NCI-H446 (cell line): ENCODE measurements at regions not wholly inside any gene's neighbourhood (a gene's known extent, or its start where the extent isn't known, plus 50 kb on each side); places are given as distances from the start of the nearest gene placed in this dataset.

ENCODE experiments used
- DNase-seq, 2 experiments: peaks; one replicate each; lab custom pipeline; 2025; lab: John Stamatoyannopoulos, UW

- no peak for DNase-seq
Measured at GRCh38 chr10:130719448-130719752, 583.2 kb downstream of the GLRX3 start.

- no peak for DNase-seq
Measured at GRCh38 chr10:130720235-130720634, 584.0 kb downstream of the GLRX3 start.

DNA sequence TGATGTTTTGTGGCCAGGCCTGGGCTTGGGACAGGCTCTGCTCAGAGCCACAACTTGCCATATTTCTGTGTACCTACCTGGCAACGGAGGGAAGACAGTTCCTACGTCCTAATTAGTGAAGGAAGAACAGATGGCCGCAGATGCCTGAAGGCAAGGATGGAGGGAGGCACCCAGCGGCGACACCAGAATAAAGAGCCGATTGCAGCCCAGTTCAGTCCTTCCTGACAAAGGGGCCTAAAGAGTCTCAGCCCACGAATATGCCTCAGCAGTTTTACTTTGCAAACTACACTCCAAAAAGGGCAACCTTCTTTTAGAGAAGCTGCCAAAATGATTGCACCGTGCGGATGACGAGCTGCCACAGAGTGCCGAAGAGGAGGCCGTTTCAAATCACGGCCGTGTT, 585.8 kb downstream of the GLRX3 start:
- no peak for DNase-seq

DNA sequence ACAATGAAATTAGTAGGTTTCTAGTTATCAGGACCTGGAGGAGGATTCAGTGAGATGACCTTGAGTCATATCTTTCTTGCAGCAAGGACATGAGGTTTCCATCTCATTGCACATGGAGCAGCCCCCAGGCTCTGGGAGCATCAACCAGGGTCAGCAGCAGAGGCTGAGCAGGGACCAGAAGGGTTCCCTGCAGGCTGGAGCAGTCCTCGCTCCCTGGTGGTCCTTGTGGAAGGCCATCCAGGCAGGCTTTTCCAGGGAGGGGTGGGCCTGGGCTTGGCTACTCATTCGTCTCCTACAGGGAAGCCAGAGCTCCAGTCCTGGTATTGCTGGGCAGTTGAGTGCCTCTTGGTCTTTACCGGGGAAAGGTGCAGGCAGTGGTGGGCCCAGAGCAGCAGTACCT, 587.5 kb downstream of the GLRX3 start:
- no peak for DNase-seq

DNA sequence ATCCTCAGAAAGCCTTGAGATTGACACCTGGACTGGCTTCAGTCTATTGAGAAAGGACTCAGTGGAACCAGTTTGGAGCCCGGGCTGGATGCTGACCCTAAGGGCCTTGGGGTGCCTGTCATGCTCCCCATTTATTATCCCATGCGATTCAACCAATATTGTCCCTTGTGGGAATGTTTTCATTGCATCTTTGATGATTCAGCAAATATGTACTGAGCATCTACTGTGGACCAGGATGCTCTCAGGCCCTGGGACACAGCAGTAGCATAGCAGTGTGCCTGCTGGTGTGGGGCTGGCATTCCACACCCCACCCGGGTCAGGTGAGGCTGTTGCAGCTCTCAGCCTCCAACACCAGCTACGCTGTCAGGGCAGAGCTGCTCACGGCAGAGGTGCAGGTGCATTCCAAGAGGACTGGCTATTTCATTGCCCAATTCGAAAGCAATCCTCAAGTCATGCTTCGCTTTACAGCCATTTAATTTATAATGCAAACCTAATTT, 586.0 kb downstream of the TCERG1L start:
- DNase-seq = no peak

DNA sequence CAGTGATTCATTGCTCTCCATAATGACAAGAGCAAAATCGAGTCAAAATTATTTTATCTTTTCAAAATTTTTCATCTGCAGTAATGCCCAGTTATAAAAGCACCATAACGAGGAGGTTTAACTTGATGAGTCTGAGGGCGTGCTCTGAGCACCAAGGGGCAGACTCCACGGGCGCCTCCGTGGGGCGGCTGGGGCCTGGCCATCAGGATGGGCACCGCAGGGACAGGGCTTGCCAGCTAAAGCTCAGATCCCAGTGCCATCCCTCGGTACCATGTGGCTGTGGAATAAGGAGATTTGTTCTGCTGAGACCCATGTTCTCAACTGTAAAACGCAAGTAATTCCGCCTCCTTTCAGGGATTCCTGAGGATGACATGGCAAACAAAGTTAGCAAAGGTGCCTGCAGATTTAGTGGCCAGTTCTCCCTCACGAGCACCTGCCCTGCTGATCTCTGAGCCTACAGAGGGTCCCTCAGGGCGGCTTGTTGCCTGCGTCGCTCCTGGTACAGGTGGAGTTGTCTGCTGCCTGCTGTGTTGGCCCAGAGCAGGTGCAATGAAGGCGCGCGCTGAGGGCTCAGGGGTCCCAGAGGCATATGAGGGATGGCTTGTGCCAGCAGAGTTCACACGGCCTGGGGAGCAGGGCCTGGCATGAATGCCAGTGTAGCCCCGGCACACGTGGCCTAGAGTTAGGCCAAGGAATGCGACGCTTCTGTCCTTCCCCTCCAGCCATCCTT, 584.4 kb downstream of the TCERG1L start:
- no peak for DNase-seq

- DNase-seq = no peak
Measured at GRCh38 chr10:130727766-130728490, 583.6 kb downstream of the TCERG1L start.

- DNase-seq = no peak
Measured at GRCh38 chr10:130728531-130729215, 582.8 kb downstream of the TCERG1L start.

- no peak for DNase-seq
Measured at GRCh38 chr10:130729876-130730275, 581.6 kb downstream of the TCERG1L start.

GRCh38 chr10:130737186-130737585, 574.3 kb downstream of the TCERG1L start:
- DNase-seq = no peak

DNA sequence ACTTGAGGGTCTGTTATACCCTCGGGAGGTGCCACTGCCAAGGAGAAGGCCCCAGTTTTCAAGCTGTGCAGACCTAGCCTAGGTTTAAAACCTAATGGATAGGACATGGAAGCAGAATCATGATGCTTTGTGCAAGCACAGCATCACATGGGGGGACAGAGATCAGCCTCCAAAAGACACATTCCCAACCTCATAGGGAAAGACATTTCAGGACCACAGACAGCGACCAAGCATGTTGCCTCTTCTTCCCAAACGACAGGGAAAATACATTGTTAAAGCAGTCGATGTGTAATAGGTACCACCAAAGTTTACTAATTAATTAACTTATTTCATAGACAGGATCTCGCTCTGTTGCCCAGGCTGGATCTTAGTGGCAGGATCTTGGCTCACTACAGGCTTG, 573.9 kb downstream of the TCERG1L start:
- DNase-seq = no peak

DNA sequence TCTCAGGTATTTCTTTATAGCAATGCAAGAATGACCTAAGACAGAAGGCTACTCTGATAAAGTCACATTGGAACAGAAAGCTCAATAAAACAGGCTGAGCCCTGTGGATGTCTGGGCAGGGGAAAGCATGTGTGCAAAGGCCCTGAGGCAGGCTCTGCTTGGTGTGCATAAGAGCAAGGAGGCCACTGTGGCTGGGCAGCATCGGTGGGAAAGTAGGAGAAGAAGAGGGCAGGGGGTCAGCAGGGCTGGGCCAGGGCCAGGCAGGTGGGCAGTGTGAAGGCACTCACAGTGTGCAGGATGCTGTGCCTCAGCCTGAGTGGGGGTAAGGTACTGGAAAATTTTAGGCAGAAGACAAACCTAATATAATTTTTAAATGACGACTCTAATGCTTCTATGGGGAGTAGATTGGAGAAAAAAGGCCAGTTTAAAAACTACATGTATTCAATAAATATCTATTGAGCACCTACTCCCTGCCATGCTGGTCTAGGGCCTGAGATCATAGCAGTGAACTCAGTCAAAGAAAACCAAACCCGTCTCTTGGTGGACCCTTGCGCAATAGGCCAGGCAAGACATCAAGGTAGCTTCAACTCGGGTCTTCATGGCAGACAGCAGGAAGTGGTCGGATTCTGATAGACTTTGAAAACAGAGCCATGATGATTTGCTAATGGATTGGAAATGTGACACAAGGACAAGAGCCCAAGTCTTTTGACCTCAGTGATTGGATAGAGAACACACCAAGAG, 572.3 kb downstream of the TCERG1L start:
- DNase-seq = no peak

GRCh38 chr10:130739757-130740145, 571.8 kb downstream of the TCERG1L start:
- DNase-seq = no peak

DNA sequence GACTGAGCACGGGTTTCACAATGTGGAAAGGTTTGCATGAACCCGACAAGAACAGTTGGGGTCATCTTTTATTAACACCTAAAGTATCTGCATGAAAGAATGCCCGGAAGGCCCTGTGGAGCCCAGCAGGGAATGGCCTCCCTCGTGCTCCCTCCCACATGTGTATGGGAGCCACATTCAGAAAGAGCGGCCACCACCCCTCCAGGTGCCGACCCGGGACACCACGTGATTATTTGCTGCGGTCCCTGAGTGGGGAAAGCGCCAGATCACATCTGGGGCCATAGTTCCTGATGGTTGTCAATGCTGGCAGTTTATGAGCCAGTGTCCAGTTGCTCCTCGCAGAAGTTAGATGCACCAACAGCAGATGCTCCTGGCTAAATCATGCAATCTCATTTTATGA, 571.4 kb downstream of the TCERG1L start:
- no peak for DNase-seq

DNA sequence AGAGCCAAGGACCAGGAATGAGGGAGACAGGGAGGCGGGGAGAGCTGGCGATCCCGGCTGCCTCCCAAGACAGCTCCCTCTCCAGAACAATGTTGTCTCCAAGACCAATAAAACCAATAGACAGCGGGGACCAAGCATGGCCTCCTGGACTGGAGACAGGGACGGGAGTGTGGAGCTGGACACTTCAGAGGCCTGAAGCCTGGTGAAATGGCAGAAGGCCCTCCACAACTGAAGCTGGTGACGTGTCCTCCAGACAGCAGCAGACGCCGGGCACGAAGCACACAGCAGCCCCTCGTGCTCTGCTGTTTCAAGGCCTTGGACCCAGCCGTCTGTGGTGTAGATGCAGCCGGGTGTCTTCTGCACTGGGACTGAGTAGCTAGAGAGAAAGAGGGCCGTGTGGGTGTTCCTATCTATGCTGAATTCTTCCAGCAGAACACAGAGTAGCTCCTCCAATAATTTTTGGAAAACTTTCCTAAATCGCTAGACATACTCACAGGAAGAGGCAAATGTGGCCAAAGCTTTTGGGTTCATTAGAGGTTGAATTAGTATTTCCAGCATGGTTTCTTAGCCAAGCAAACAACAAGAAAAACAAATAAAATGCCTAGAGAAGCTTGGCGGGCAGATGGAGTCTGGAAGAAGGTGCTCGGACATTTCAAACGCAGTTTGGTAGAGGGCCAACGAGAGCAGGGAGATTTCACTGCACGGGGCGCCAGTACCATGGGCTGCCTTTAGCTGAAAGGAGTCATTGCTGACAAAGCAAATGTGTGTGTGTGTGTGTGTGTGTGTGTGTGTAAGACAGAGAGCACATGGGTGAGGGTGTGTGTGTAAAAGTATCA, 570.4 kb downstream of the TCERG1L start:
- DNase-seq = no peak

DNA sequence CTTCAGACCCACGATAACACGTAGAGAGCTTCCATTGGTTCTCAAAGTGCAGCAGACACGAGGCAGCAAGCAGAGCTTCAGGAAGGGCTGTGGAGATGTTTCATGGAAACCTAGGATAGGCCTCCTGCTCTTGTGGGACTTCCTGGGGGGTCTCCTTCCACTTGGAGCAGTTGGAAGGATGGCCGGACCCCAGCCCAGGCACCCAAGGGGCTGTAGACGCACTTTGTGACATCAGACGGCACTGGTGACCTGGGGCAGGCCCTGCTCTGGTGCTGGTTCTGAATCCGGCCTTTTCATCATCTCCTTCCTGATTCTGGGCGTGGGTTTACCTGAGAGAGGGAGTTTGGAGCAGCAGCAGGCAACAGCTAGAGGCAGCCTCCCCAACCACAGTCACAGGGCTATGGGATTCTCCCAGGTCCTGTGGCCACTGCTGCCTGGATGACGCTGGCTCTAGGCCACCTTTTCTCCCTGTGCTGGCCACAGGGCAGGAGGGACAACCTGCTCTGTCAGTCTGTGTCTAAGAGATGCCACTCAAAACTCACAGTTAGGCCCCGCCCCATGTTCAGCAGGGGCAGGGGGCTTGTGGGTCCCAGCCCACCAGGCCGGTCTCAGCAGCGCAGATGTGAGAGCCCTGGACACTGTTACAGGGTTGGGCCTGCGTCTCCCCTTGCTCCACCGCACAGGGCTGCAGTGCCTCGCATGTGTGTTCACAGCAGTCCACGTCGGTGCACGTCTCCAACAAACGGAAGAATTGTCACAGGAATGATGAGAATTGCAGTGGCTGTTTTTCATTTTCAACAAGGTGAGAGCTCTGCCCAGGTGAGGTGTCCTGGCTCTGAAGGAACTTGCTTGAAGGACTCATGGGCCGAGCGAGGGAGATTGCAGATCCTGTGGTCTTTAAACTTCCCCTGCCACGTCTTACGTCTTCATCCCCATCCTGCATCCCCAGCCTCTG, 569.3 kb downstream of the TCERG1L start:
- DNase-seq = no peak

- DNase-seq = no peak
Measured at GRCh38 chr10:130742941-130743675, 568.4 kb downstream of the TCERG1L start.

- no peak for DNase-seq
Measured at GRCh38 chr10:130743751-130744271, 567.7 kb downstream of the TCERG1L start.

- DNase-seq = no peak
Measured at GRCh38 chr10:130744631-130745030, 566.9 kb downstream of the TCERG1L start.
